GM12892 (cell line): ENCODE measurements at regions not wholly inside any gene's neighbourhood (a gene's known extent, or its start where the extent isn't known, plus 50 kb on each side); places are given as distances from the start of the nearest gene placed in this dataset.
"Not testable (repeated sequence)": the region's sequence is repeated elsewhere in the genome, so short reads cannot be mapped to it uniquely, and the experiment has no call there.

ENCODE experiments used
- DNase-seq: peaks from one replicate; pipeline ENCODE4 v3.0.0; 2011; ENCODE audit not compliant: insufficient read length
- FAIRE-seq: peaks from 2 replicates; lab custom pipeline; 2011; peaks lifted over from hg19 to GRCh38; lab: Jason Lieb, UNC
- POLR2A ChIP-seq: IDR thresholded peaks from 2 replicates; pipeline ENCODE4 v1.6.1; 2011; ENCODE audit warnings: low read depth, low read length, control low read depth
- POLR2AphosphoS5 ChIP-seq: IDR thresholded peaks from 2 replicates; pipeline ENCODE4 v1.6.1; 2011; ENCODE audit warnings: low read depth, low read length, control low read depth
- TAF1 ChIP-seq: IDR thresholded peaks from 2 replicates; pipeline ENCODE4 v1.6.1; 2011; ENCODE audit warnings: low read depth, mild to moderate bottlenecking, control low read depth, low read length, borderline replicate concordance

DNA sequence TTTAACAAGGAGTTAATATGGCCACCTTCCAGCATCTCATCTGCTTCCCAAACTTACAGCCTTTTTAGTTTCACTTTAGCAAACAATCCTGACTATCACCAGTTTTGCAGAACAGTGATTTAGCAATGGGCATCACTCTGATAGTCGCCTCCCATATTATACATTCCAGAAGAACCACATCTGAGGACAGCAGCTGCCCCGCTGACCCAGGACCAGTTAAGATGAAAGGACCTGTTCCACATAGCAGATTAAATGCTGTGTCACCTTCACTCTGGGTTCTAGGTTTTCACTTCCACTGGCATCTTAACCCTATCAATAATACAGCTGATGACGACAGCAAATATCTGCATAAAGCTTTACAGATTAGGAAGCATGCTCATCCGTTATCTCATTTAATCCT, 99.8 kb downstream of the TRIM69 start:
- FAIRE-seq (no peak), DNase-seq (no peak)
- TF ChIP-seq POLR2AphosphoS5 = no peak
- no peak for TF ChIP-seq POLR2A
- no peak for TF ChIP-seq TAF1

DNA sequence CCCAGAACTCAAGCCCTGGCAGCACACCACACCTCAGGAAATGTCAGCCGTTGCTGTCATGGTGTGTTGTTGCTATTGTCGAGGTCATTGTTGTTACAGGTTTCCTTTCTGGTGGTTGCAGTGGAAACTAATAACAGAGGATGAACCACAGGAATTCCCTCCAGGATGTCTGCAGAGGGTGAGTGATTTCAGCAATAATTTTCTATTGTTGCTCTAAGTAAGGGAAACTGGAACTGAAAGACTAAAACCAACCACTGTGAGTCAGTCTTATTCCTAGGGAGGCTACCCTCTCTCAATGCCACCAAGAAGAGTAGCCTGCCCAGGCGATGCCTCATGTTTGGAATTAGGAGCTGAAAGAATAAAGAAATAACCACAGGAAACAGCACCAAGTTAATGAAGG, 102.6 kb downstream of the TRIM69 start:
- DNase-seq = not testable (repeated sequence)
- FAIRE-seq = peak; percentile 44

DNA sequence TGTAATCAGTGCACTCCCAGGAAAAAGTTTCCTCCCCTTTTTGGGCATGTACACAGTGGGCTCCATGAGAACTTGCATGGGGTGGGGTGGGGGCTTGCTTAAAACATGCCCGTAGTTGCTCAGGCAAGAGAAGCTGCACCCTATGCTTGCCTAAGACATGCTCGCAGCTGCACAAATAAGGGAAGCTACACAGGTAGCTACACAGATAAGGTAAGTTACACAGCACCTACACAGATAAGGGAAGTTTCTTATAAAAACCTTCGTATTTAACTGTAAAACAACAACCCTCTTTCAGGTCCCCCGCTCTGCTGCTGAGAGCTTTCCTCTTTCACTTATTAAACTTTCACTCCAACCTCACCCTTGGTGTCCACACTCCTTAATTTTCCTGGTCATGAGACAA, 105.4 kb downstream of the TRIM69 start:
- not testable (repeated sequence) for FAIRE-seq, DNase-seq

DNA sequence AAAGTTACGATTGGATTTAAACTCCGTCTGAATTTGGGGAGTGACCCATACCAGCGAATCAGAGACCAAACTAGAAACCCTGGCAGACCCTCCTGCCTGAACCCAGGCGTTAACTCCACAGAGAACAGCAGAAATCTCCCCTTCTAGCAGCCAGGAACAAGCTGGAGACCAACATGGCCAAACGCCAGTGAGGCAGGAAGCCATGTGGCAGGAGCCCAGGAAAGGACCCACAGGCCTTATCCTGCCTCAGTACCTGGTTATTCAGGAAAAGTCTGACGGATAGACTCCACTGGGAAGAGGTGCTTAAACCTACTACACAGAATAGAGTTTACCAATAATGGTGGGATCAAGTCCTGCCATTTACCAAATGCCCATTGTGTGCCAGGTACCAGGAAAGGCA, 106.6 kb downstream of the TRIM69 start:
- FAIRE-seq = peak; percentile 44
- DNase-seq = not testable (repeated sequence)

DNA sequence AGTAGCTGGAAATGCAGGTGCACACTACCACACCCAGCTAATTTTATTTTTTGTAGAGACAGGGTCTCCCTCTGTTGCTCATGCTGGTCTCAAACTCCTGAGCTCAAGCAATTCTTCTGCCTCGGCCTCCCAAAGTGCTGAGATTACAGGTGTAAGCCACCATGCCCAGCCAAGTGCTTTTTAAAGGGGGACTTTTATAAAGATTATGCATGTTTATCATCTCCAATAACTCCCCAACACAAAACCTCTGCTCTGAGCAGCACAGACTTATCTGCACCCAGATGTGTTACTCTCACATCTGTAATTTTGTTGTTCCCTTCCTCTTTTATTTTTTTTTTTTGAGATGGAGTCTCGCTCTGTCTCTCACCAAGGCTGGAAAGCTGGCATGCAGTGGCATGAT, 108.6 kb downstream of the TRIM69 start:
- DNase-seq, FAIRE-seq: not testable (repeated sequence)

DNA sequence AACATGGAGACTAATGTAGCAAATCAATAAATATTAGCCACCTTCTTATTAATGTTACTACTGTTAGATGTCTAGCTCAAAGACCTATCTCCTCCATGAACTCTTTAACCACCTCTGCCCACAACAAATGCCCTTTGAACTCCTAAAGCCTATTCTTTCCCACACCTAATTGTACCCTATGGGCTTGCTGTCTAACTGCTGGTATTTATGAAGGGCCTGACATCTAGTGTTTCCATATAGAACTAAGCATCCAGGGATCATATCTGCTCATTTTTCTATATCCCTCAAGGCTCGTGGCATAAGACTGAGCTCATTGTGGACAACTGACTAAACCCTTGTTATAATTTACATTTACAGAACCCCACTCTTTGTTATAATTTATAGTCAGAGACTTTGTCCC, 109.8 kb downstream of the TRIM69 start:
- FAIRE-seq = not testable (repeated sequence)

DNA sequence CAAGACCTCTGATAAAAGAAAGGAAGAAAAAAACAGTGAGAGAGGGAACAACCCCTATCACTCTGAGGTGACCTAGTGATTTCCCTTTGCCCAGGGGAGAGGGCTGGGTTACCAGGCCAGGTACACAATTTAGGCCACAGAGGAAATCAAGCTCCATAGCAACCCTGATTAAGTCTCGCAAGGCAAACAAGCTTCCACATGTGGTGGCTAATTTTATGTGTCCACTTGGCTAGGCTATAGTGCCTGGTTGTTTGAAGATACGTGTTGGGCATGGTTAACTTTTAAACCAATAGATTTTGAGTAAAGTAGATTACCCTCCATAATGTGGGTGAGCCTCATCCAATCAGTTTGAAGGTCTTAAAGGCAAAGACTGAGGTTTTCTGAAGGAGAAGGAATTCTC, 108.9 kb upstream of the TERB2 start:
- DNase-seq, FAIRE-seq: not testable (repeated sequence)

More for the DNA sequence above, 109.8 kb downstream of the TRIM69 start:
- not testable (repeated sequence) for DNase-seq

DNA sequence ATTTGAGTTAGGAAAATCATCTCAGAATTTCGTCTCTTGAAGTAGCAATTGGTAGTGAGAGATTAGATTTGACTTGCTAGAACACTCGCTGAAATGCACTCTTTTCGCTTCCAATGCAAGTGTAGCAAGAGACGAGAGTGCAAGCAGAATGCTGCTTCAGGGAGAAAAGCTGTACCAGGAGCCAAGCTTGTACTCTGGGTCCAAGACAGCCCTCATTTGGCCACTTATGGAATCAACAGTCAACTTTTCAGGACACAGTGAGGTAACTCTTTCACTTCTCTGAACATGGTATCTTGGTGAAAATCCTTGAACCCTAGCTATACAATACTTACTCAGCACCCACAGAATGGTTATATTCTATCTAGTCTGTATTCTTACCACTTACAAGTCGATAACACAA, 107.6 kb upstream of the TERB2 start:
- not testable (repeated sequence) for FAIRE-seq, DNase-seq

DNA sequence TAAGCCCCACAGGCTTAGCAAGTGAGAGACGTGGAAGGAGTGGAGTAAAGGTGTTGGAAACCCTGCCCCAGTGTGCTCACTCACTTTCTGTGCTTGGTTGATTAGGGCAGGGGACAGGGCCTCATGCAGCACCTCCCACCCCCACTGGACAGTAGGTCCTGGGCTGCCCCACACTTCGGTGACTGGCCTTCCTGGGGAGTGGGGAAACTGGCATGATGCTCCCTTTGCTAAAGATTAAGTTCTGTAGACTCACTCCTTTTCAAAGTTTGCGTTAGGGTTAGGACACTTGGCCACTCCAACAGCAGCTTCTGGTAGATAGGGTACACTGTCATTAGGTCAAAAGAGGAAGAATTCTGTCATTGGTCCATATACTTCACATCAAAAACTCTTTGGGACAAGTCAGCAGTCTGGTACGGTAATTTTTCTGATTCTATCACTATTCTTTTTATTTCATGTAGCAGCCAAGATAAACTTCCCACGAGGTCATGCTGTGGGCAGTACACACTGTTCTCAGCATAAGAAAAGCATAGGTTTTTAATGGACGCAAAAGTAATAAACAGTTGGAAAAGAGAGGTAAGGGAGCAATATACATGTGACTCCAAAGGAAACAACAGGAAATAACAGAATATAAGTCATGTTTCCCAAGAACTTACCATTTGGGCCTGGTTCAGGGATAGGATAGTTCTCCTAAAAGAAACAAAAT, 106.6 kb upstream of the TERB2 start:
- not testable (repeated sequence) for FAIRE-seq, DNase-seq

DNA sequence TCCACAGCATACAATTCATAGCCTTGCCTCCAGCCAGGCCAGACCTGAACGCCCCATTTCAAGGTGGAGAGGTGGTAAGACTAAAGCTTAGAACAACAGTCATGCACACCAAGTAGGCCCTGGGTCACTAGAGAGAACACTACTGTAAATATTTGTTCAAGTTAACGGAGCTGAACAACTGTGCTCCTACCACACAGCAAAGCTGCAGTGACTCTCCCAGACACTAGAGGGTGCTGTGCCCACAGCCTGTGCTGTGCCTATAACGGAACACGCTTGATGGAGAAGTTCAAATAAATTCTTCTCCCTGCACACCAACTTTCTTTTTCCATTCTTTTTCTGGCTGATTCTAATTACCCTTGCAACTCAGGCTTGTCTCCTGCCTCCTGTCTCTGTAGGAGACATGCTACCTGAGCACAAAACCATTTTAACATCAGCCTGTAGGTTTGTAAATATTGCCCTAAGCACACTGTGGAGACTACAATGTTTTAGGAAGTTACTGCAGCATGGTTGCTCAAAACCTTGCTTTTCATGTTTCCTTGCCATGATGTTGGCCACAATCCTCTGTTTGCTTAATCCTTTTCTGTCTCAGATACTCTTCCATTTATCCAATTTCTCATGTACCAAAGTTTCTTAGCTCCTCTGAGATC, 103.1 kb upstream of the TERB2 start:
- not testable (repeated sequence) for DNase-seq
- peak; percentile 76 for FAIRE-seq

DNA sequence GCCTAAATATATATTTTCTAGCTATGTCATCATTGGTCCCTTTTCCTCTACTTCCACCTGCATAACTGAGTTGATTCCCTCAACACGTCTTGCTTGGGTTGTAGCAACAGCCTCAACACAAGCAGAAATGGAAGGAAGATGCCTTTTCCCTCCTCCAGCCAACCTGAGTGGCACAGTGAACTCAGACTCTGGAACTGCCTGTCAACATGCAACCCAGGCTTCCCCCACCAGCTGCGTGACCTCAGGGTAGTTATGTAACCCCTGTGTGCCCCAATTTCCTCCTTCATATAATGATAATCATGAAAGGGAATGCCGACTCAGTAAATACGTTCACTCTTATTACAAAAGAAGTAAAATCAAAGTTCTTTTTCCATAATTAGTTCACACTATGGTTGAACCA, 101.8 kb upstream of the TERB2 start:
- not testable (repeated sequence) for DNase-seq, FAIRE-seq

DNA sequence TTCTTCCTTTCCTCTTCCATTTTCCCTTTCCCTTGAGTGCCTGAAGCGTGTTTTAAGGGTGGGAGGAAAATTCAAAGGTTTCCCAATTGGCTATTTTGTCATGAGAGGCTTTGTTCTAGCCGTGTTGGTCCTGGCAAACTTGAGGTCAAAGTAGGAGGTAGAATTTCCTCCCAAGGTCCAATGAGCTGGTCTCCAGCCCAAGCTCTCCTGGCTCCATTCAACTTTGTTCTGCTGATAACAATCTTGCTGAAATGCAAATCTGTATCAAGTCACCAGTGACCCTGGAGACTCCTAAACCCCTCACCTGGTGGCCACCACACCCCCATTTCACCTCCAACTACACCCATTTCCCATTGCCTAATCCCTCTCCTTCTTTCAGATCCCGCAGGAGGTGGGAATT, 100.2 kb upstream of the TERB2 start:
- not testable (repeated sequence) for FAIRE-seq, DNase-seq

DNA sequence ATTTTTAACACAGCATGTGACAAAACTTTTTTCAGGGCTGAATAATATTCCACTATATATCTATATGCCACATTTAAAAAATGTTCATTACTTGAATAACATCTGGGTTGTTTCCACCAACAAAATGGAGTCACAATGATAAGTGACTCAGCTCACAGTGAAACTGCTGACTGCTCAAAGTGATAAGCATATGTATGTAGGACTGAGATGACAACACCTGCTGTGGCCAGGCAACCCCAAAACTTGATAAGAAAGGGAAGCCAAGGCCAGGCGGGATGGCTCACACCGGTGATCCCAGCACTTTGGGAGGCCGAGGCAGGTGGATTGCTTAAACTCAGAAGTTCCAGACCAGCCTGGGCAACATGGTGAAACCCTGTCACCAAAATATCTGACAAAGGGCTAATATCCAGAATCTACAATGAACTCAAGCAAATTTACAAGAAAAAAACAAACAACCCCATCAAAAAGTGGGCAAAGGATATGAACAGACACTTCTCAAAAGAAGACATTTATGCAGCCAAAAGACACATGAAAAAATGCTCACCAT, 99.2 kb upstream of the TERB2 start:
- DNase-seq, FAIRE-seq: not testable (repeated sequence)

DNA sequence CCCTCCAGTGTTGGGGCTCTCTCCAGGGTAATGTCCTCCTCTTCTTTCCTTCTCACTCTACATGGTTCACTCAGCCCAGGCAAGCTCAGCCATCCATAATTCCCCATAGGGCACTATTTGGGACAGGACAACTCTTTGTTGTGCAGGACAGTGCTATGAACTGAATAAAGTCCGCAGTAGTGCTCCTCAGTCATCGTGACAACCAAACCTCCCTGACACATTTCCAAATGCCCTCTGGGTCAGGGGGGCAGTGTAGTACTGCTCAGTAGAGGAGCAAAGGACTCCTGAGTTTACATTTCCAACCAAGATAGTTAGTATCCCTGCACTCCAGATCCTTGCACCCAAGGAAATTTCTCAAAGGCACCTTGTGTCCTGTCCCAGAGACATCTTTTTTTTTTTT, 97.4 kb upstream of the TERB2 start:
- not testable (repeated sequence) for DNase-seq, FAIRE-seq

DNA sequence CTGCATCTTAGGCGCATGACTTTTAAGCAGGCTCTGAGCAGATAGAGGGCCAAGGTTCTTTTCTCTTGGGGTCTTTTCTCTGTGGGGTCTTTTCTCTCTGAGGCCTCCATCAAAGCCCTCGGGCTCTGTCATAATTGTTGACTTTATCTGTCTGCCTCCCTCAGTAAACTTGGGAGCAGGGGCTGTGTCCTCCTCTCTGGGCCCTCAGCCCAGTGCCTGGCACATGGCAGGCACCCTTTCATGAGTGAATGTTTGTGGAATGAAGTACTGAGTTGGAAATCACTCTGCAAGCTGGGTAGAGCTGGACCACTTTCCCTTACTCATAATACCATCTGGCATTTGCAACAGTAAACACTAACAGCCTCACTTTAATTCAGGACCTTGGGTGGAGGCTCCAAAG, 96.3 kb upstream of the TERB2 start:
- not testable (repeated sequence) for FAIRE-seq

More for the DNA sequence above, 96.3 kb upstream of the TERB2 start:
- not testable (repeated sequence) for DNase-seq
